Muscle of leg (tissue), 3 donors: ENCODE measurements at regions not wholly inside any gene's neighbourhood (a gene's known extent, or its start where the extent isn't known, plus 50 kb on each side); places are given as distances from the start of the nearest gene placed in this dataset.

Experiments
- DNase-seq: peaks from one replicate; pipeline ENCODE4 v3.0.0; 2013
- H3K27ac ChIP-seq: one replicate; pipeline ENCODE4 v1.5.1; 2013; ENCODE audit warnings: mild to moderate bottlenecking, low read length, control low read depth
- H3K27me3 ChIP-seq: one replicate; pipeline ENCODE4 v1.6.1; 2013; ENCODE audit warnings: low read length; ENCODE audit not compliant: control insufficient read depth, insufficient read depth
- H3K36me3 ChIP-seq: one replicate; pipeline ENCODE4 v1.6.1; 2013; ENCODE audit warnings: low read length; ENCODE audit not compliant: control insufficient read depth, insufficient read depth
- H3K4me1 ChIP-seq: one replicate; pipeline ENCODE4 v1.6.1; 2013; ENCODE audit warnings: low read length; ENCODE audit not compliant: control insufficient read depth, insufficient read depth
- H3K4me3 ChIP-seq: one replicate; pipeline ENCODE4 v1.5.1; 2013; ENCODE audit warnings: low read length, control low read depth
- H3K9me3 ChIP-seq: replicated peaks from 2 replicates; pipeline ENCODE4 v1.6.1; 2013; ENCODE audit warnings: low read depth, low read length; ENCODE audit not compliant: control insufficient read depth
- WGBS: methylation state at CpG from one replicate; pipeline ENCODE4 v1.1.5; 2013; ENCODE audit warnings: missing lambda C conversion rate; ENCODE audit not compliant: insufficient coverage; 5-methylcytosine and 5-hydroxymethylcytosine counted together

DNA sequence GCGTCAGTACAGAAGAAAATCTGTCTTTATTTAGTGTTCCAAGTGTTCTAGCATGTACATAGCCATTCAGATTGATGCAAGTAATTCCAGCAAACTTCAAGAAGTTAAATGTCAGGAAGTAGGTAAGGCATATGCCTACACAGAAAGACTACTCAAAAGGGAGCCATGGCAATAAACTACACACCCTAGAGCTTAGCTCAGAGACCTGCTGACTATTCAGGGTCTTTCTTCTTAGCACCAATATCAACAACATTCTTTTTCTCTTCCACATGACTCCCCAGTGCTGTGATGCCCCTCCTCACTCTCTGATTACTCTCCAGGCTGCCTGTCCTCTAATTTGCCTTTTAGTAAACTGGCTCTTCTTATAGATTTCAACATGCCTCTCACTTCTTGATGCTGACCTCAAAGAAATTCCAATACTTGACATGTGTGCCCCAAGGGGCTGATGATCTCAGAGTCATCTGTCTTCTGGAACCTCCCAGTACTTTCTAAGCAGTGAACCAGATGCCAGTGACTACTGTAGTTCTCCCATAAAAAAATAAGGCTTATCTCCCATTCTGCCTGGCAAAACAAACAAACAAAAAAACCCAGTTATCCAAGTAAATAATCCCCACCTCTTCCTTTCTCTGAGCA is 909.2 kb upstream of the FANCL start:
- DNase-seq: no peak
- no peak overlapping the region for H3K27ac ChIP-seq
- WGBS: no CpG with 5 or more reads among the region's 1 CpG
- H3K27me3 ChIP-seq: no peaks in the 10 kb centered on the region
- no peaks in the 10 kb centered on the region for H3K4me1 ChIP-seq
- H3K4me3 ChIP-seq: no peak overlapping the region
- no peaks in the 10 kb centered on the region for H3K9me3 ChIP-seq
- H3K36me3 ChIP-seq: no peaks in the 10 kb centered on the region

DNA sequence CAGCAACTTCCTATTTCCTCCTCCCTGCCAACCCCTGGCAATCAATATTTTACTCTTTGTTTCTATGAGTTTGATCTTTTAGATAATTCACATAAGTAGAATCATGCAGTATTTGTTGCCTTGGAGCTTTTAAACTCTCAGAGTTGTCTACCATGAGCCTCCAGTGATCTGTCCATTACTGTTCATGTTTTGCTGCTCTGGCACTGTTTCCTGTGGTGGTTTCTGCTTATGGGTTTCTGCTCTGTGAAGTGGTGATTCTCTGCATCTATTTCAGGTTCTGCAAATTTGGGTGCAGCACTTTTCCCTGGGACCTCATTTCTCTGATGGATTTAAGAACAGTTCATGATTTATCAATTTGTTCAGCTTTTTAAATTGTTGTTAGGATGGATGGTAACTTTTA is 908.1 kb upstream of the FANCL start:
- H3K4me1 ChIP-seq: no peaks in the 10 kb centered on the region
- DNase-seq: no peak
- H3K27me3 ChIP-seq: no peaks in the 10 kb centered on the region
- H3K27ac ChIP-seq: no peak overlapping the region
- no peaks in the 10 kb centered on the region for H3K9me3 ChIP-seq
- H3K36me3 ChIP-seq: no peaks in the 10 kb centered on the region
- H3K4me3 ChIP-seq: no peak overlapping the region

DNA sequence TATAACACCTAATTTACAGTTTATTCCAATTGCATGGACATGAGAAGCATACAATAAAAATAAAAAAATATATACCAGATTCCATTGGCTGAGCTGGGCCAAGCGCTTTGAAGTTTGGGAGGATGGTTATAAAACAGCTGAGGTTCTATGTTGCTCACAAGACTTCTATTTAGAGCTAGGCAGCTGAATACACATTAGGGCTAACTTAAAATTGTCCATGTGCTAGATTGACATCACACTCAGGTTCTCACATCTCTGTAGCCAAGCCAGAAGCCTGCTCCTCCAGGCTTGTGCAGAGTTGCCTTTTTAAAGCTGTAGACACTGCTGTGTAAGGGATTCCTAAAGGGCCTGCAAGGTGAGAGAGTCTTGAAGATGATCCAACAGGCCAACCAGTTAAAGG is 871.1 kb upstream of the FANCL start:
- DNase-seq: no peak
- Histone ChIP-seq H3K9me3 (no peaks in the 10 kb centered on the region), H3K27me3 (no peaks in the 10 kb centered on the region), H3K4me1 (no peaks in the 10 kb centered on the region), H3K27ac (no peak overlapping the region), H3K36me3 (no peaks in the 10 kb centered on the region), H3K4me3 (no peak overlapping the region)
- no CpG with 5 or more reads among the region's 1 CpG for WGBS

DNA sequence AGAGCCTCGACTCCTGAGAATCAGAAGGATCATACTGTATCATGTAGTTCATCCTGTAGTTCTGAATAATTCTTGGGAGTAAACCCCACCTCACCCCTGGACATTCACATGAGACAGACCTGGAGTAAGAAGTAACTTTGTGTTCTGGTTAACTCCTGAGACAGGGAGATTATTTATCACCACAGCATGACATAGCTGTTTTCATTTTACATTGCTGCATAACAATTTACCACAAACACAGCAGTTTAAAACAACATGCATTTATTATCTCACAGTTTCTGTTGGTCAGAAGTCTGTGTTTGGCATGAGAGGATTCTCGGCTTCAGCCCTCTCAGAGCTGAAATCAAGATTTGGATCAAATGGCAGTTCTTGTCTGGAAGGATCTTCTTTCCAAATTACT is 855.8 kb upstream of the FANCL start:
- no peaks in the 10 kb centered on the region for H3K27me3 ChIP-seq
- WGBS: no CpG with 5 or more reads among the region's 2 CpGs

DNA sequence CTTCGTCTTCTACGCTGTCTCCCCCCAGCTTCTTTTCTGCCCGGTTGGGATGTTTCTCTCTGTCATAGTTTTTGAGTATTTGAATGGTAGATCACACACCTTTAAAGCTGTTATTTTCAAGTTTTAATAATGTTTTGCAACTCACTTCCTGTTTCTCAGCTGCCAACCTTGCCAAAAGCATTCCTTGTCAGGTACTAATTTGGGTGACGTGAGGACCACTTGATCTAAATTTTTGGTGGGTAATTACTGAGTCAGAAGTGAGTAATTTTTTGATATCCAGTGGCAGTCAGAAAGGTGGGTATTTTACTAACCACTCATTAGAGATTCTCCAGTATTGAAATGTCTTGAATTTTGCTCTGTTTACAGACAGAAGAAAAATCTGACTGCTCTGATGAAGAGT is 852.4 kb upstream of the FANCL start:
- Histone ChIP-seq H3K36me3 (no peaks in the 10 kb centered on the region), H3K4me3 (no peak overlapping the region), H3K9me3 (peaks cover 10% of the 10 kb centered on the region), H3K27me3 (no peaks in the 10 kb centered on the region), H3K4me1 (no peaks in the 10 kb centered on the region), H3K27ac (no peak overlapping the region)
- WGBS: no CpG with 5 or more reads among the region's 4 CpGs
- DNase-seq: no peak

More for the DNA sequence above, 855.8 kb upstream of the FANCL start:
- Histone ChIP-seq H3K4me1 (no peaks in the 10 kb centered on the region), H3K27ac (no peak overlapping the region), H3K9me3 (peaks cover 14% of the 10 kb centered on the region), H3K36me3 (no peaks in the 10 kb centered on the region), H3K4me3 (no peak overlapping the region)
- DNase-seq: no peak

DNA sequence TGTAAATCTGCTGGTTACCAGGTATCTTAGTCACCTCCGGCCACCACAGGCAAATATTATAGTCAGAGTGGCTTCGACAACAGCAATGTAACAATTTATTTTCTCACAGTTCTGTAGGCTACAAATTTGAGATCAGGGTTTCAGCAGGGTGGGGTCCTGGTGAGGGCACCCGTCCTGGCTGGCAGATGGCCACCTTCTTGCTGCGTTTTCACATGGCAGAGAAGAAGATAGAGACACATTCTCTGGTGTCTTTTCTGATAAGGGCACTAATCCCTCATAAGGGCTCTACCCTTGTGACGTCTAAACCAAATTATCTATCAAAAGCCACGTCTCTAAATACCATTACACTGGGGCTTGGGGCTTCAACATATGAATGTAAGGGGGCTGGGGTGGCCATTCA is 843.2 kb upstream of the FANCL start:
- no peak for DNase-seq
- WGBS: 43% methylated on average over 2 of the region's 6 CpGs
- H3K36me3 ChIP-seq: no peaks in the 10 kb centered on the region
- no peaks in the 10 kb centered on the region for H3K27me3 ChIP-seq
- H3K27ac ChIP-seq: no peak overlapping the region
- H3K4me3 ChIP-seq: no peak overlapping the region
- no peaks in the 10 kb centered on the region for H3K9me3 ChIP-seq
- no peaks in the 10 kb centered on the region for H3K4me1 ChIP-seq

DNA sequence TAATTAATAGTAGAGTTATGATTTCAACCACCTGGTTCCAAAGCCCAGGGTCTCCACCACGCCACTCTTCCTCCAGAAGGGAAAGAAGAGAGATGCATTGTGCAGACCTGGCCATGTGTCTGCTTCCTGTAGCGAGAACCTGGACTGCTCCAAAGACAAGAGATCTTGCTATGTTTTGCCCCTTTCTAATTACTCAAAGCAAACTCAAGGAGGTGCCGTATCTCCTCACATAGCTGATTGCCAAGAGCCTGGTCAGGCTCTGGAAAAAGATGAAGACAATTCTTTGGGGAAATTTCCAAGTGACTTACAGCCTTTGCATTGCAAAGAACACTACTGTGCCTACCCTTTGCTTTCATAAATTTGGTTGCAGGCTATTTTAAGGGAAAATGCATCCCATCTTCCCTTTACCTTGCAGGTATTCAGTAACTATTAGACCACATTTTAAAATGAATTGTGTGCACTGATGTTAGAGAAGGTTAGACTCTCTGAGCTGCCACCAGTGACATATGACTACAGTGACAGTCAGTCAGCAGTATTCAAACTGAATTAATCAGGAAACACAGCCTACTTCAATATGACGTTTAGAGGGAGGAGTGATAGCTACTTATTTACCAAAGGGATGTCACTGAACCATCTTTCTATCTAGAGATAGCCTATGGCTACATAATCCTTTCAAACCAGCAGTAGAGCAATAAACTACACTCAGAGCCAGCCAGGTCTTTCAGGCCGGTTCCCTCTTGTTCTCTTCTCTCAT is 842.1 kb upstream of the FANCL start:
- no peak for DNase-seq
- H3K27ac ChIP-seq: no peak overlapping the region
- H3K9me3 ChIP-seq: no peaks in the 10 kb centered on the region
- no peaks in the 10 kb centered on the region for H3K4me1 ChIP-seq
- H3K36me3 ChIP-seq: no peaks in the 10 kb centered on the region
- no peak overlapping the region for H3K4me3 ChIP-seq
- H3K27me3 ChIP-seq: no peaks in the 10 kb centered on the region
- 100% methylated on average over 1 of the region's 5 CpGs for WGBS

DNA sequence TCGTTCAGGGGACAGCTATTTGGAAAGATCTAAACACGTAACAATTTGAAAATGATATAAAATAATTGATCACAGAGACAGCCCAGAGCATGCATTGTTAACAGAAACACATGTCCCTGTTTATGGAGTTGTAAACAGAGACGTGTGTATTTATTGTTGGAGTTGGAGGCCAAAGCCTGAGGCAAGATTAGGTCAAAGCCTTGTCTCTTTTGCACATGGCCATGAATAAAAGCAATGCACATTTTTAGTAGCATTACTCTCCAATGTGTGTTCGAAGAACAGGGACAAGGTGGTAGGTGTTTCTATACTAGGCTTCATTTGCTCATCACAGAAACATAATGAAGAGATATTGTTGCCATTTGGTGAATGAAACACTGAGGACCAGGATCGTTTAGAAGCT is 841.5 kb upstream of the FANCL start:
- WGBS: no CpG with 5 or more reads among the region's 5 CpGs
- no peaks in the 10 kb centered on the region for H3K9me3 ChIP-seq
- no peak for DNase-seq
- no peaks in the 10 kb centered on the region for H3K4me1 ChIP-seq
- no peaks in the 10 kb centered on the region for H3K27me3 ChIP-seq
- H3K27ac ChIP-seq: no peak overlapping the region
- H3K36me3 ChIP-seq: no peaks in the 10 kb centered on the region
- no peak overlapping the region for H3K4me3 ChIP-seq

DNA sequence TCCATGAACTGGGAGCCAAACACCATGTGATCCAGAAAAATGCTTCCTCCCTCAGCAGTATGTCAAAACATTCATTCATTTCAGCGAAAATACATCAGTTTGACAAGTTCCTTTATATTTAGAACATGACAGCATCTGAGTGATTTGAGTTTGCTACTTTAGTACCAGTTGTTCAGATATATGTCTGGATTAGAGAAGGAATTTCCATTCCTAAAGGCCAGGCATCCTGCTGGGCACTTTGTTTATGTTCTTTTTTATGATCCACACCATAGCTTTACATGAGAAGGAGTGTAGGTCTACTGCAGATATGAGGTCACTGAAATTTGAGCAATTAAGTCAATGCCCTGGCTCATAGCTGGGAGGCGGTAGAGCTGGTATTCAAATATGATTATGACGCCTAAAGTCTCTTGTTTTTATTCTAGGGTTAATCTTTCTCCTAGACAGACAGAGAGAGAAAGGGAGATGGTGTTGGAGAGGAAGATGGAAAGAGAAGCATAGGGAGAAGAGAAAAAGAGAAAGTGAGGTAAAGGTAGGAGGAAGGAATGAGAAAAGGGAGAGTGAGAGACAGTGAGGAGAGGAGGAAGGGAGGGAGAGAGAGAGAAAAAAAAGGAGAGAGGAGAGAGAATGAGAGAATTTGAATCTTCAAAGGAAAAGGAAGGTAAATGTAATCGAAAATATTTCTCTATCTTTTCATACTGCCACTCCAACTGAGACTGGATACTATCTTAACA is 839.5 kb upstream of the FANCL start:
- 100% methylated on average over 1 of the region's 4 CpGs for WGBS
- H3K9me3 ChIP-seq: no peaks in the 10 kb centered on the region
- no peak overlapping the region for H3K4me3 ChIP-seq
- no peaks in the 10 kb centered on the region for H3K27me3 ChIP-seq
- H3K4me1 ChIP-seq: no peaks in the 10 kb centered on the region
- no peak overlapping the region for H3K27ac ChIP-seq
- no peaks in the 10 kb centered on the region for H3K36me3 ChIP-seq
- DNase-seq: no peak

DNA sequence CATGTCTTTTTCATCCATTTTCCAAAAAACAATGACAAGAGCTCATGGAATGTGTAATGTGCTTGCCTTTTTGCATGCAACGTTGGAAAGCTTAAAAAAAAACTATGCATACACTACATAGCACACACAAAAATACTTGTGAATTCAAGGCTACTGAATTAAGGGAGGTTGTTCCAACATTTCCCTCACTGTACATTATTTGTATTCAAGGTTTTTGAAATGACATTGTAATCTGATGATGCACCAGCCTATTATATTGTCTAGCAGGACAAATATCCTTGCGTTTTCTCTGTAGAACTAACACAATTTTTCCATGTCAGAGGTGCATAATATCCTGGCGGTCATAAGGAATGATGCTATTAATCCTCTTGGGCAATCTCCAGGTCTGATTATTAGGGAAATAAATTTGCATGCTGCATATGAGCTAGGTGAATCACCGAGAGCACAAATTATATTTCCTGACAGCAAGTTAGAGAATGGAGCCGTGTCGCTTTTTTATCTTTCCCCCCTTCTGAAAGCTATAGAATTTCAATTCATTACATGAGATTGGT is 836.9 kb upstream of the FANCL start:
- Histone ChIP-seq H3K27me3 (no peaks in the 10 kb centered on the region), H3K36me3 (no peaks in the 10 kb centered on the region)

More for the DNA sequence above, 836.9 kb upstream of the FANCL start:
- no peak for DNase-seq
- no peaks in the 10 kb centered on the region for H3K4me1 ChIP-seq
- H3K27ac ChIP-seq: no peak overlapping the region
- no peak overlapping the region for H3K4me3 ChIP-seq
- WGBS: no CpG with 5 or more reads among the region's 6 CpGs
- H3K9me3 ChIP-seq: no peaks in the 10 kb centered on the region
